Stimulated activated naive CD8-positive, alpha-beta T cell treated with anti-CD3 and anti-CD28 coated beads, Interleukin-15, amount 100 ng/mL, for 72 hours (primary cell): ENCODE measurements at regions not wholly inside any gene's neighbourhood (a gene's known extent, or its start where the extent isn't known, plus 50 kb on each side); places are given as distances from the start of the nearest gene placed in this dataset.

Source experiments
- ATAC-seq: fragments of 150-1000 bp; cut with Tn5 transposase; 2 replicates; pipeline ENCODE4 v1.10.0; 2021; ENCODE audit warnings: mild to moderate bottlenecking, moderate library complexity
- DNase-seq, 2 donors: peaks; one replicate each; pipeline ENCODE4 v3.0.0; 2021 to 2022
- H3K27ac Mint-ChIP-seq, 2 donors: one replicate each; pipeline ENCODE4 v1.8.0; 2022; ENCODE audit warnings: mild to moderate bottlenecking in 2 of 2, mixed read lengths in 2 of 2, moderate library complexity in 2 of 2
- H3K27me3 Mint-ChIP-seq: one replicate; pipeline ENCODE4 v1.8.0; 2022; ENCODE audit warnings: mixed read lengths
- H3K4me1 Mint-ChIP-seq: one replicate; pipeline ENCODE4 v1.8.0; 2022; ENCODE audit warnings: mild to moderate bottlenecking, mixed read lengths
- H3K4me3 Mint-ChIP-seq, 2 donors: one replicate each; pipeline ENCODE4 v1.8.0; 2022; ENCODE audit warnings: mild to moderate bottlenecking in 2 of 2, mixed read lengths in 2 of 2, moderate library complexity in 1 of 2
- H3K9me3 Mint-ChIP-seq, 2 donors: one replicate each; pipeline ENCODE4 v1.8.0; 2022; ENCODE audit warnings: mixed read lengths in 2 of 2

- ATAC-seq (no peak), DNase-seq (no peak)
- Mint-ChIP-seq H3K4me1 (peaks cover 7% of the 10 kb centered on the region), H3K27ac (peak overlapping the region in 1 of 2 donors; percentile 84), H3K4me3 (no peak overlapping the region), H3K9me3 (no peaks in the 10 kb centered on the region), H3K27me3 (no peaks in the 10 kb centered on the region)
Measured at GRCh38 chr15:31151301-31152233, 50.0 kb upstream of the TRPM1 start.

- no peak overlapping the region for H3K4me3 Mint-ChIP-seq
- DNase-seq (no peak), ATAC-seq (no peak)
- no peaks in the 10 kb centered on the region for H3K27me3 Mint-ChIP-seq
- peaks cover 7% of the 10 kb centered on the region for H3K4me1 Mint-ChIP-seq
- no peak overlapping the region for H3K27ac Mint-ChIP-seq
- no peaks in the 10 kb centered on the region for H3K9me3 Mint-ChIP-seq
Measured at GRCh38 chr15:31153531-31153930, 52.0 kb upstream of the TRPM1 start.

GRCh38 chr15:31155151-31155550 is 53.6 kb upstream of the TRPM1 start:
- no peaks in the 10 kb centered on the region for H3K4me1 Mint-ChIP-seq
- ATAC-seq (no peak), DNase-seq (no peak)
- no peak overlapping the region for H3K27ac Mint-ChIP-seq
- H3K27me3 Mint-ChIP-seq: no peaks in the 10 kb centered on the region
- no peak overlapping the region for H3K4me3 Mint-ChIP-seq
- no peaks in the 10 kb centered on the region for H3K9me3 Mint-ChIP-seq

GRCh38 chr15:31156226-31156625 is 54.7 kb upstream of the TRPM1 start:
- no peaks in the 10 kb centered on the region for H3K9me3 Mint-ChIP-seq
- no peaks in the 10 kb centered on the region for H3K27me3 Mint-ChIP-seq
- no peak for ATAC-seq

GRCh38 chr15:31156808-31157207 is 55.3 kb upstream of the TRPM1 start:
- H3K27me3 Mint-ChIP-seq: no peaks in the 10 kb centered on the region
- ATAC-seq: no peak
- no peak for DNase-seq
- no peak overlapping the region for H3K4me3 Mint-ChIP-seq
- H3K9me3 Mint-ChIP-seq: no peaks in the 10 kb centered on the region
- no peaks in the 10 kb centered on the region for H3K4me1 Mint-ChIP-seq
- H3K27ac Mint-ChIP-seq: no peak overlapping the region

More at GRCh38 chr15:31156226-31156625, 54.7 kb upstream of the TRPM1 start:
- DNase-seq: no peak
- Mint-ChIP-seq H3K4me1 (no peaks in the 10 kb centered on the region), H3K27ac (no peak overlapping the region), H3K4me3 (no peak overlapping the region)

GRCh38 chr15:31157644-31158069 is 56.1 kb upstream of the TRPM1 start:
- Mint-ChIP-seq H3K27me3 (no peaks in the 10 kb centered on the region), H3K4me1 (no peaks in the 10 kb centered on the region), H3K9me3 (no peaks in the 10 kb centered on the region), H3K4me3 (no peak overlapping the region), H3K27ac (no peak overlapping the region)
- ATAC-seq (no peak), DNase-seq (no peak)

GRCh38 chr15:31158858-31159569 is 57.5 kb upstream of the TRPM1 start:
- ATAC-seq (no peak), DNase-seq (no peak)
- H3K27ac Mint-ChIP-seq: peak overlapping the region in 1 of 2 donors; percentile 13
- peaks cover 10% of the 10 kb centered on the region for H3K27me3 Mint-ChIP-seq
- H3K9me3 Mint-ChIP-seq: no peaks in the 10 kb centered on the region
- H3K4me1 Mint-ChIP-seq: no peaks in the 10 kb centered on the region
- H3K4me3 Mint-ChIP-seq: no peak overlapping the region

GRCh38 chr15:31159837-31160236 is 58.3 kb upstream of the TRPM1 start:
- Mint-ChIP-seq H3K27me3 (peaks cover 10% of the 10 kb centered on the region), H3K27ac (no peak overlapping the region), H3K9me3 (no peaks in the 10 kb centered on the region), H3K4me1 (no peaks in the 10 kb centered on the region), H3K4me3 (no peak overlapping the region)
- ATAC-seq: no peak
- DNase-seq: no peak

GRCh38 chr15:31160297-31160696 is 58.8 kb upstream of the TRPM1 start:
- Mint-ChIP-seq H3K4me3 (no peak overlapping the region), H3K9me3 (no peaks in the 10 kb centered on the region), H3K27ac (no peak overlapping the region), H3K27me3 (peaks cover 10% of the 10 kb centered on the region), H3K4me1 (no peaks in the 10 kb centered on the region)
- DNase-seq: no peak
- no peak for ATAC-seq

GRCh38 chr15:31160740-31161495 is 59.4 kb upstream of the TRPM1 start:
- DNase-seq (no peak), ATAC-seq (no peak)

GRCh38 chr15:31161951-31162350 is 60.4 kb upstream of the TRPM1 start:
- ATAC-seq: no peak
- no peak overlapping the region for H3K4me3 Mint-ChIP-seq
- H3K4me1 Mint-ChIP-seq: no peaks in the 10 kb centered on the region
- no peaks in the 10 kb centered on the region for H3K9me3 Mint-ChIP-seq
- H3K27ac Mint-ChIP-seq: peak overlapping the region in 1 of 2 donors; percentile 56
- no peak for DNase-seq
- H3K27me3 Mint-ChIP-seq: peaks cover 10% of the 10 kb centered on the region

More at GRCh38 chr15:31160740-31161495, 59.4 kb upstream of the TRPM1 start:
- no peak overlapping the region for H3K4me3 Mint-ChIP-seq
- no peaks in the 10 kb centered on the region for H3K4me1 Mint-ChIP-seq
- peaks cover 10% of the 10 kb centered on the region for H3K27me3 Mint-ChIP-seq
- no peak overlapping the region for H3K27ac Mint-ChIP-seq
- no peaks in the 10 kb centered on the region for H3K9me3 Mint-ChIP-seq

GRCh38 chr15:31162721-31163510 is 61.4 kb upstream of the TRPM1 start:
- no peak for DNase-seq
- no peak for ATAC-seq
- H3K9me3 Mint-ChIP-seq: no peaks in the 10 kb centered on the region
- peaks cover 10% of the 10 kb centered on the region for H3K27me3 Mint-ChIP-seq
- peak overlapping the region; percentile 48 to 81 for H3K27ac Mint-ChIP-seq
- H3K4me1 Mint-ChIP-seq: peaks cover 7% of the 10 kb centered on the region
- H3K4me3 Mint-ChIP-seq: no peak overlapping the region

- no peak for DNase-seq
- H3K4me3 Mint-ChIP-seq: no peak overlapping the region
- peaks cover 9% of the 10 kb centered on the region for H3K4me1 Mint-ChIP-seq
- H3K9me3 Mint-ChIP-seq: no peaks in the 10 kb centered on the region
- peaks cover 10% of the 10 kb centered on the region for H3K27me3 Mint-ChIP-seq
- no peak for ATAC-seq
- H3K27ac Mint-ChIP-seq: no peak overlapping the region
Measured at GRCh38 chr15:31163769-31164572, 62.4 kb upstream of the TRPM1 start.

- ATAC-seq (no peak), DNase-seq (no peak)
- Mint-ChIP-seq H3K27me3 (peaks cover 10% of the 10 kb centered on the region), H3K27ac (no peak overlapping the region), H3K9me3 (no peaks in the 10 kb centered on the region), H3K4me3 (no peak overlapping the region), H3K4me1 (peaks cover 9% of the 10 kb centered on the region)
Measured at GRCh38 chr15:31164573-31164912, 63.0 kb upstream of the TRPM1 start.
